Activated B cell treated with CpG ODN at 0.5 μM for 24 hours (primary cell): ENCODE measurements at regions not wholly inside any gene's neighbourhood (a gene's known extent, or its start where the extent isn't known, plus 50 kb on each side); places are given as distances from the start of the nearest gene placed in this dataset.

Source experiments
- ATAC-seq: fragments of 200-7000 bp; cut with Tn5 transposase; one replicate; pipeline ENCODE4 v1.10.0; 2021; ENCODE audit warnings: low read depth, mild to moderate bottlenecking, moderate library complexity
- CTCF ChIA-PET: fragments of 350-600 bp; sonication (Branson Sonifier 250); formaldehyde crosslinking; loops from one replicate; lab custom pipeline; 2021; ENCODE audit warnings: antibody characterized with exemption; lab: Charles Lee
- POLR2A ChIA-PET: fragments of 350-600 bp; sonication (Branson Sonifier 250); formaldehyde crosslinking; loops from one replicate; lab custom pipeline; 2021; ENCODE audit warnings: antibody characterized with exemption; lab: Charles Lee
- DNase-seq: peaks from one replicate; pipeline ENCODE4 v3.0.0; 2022
- H3K27ac Mint-ChIP-seq: one replicate; pipeline ENCODE4 v1.8.0; 2020; ENCODE audit warnings: mixed read lengths
- H3K27me3 Mint-ChIP-seq: one replicate; pipeline ENCODE4 v1.8.0; 2021; ENCODE audit warnings: mixed read lengths
- H3K36me3 Mint-ChIP-seq: one replicate; pipeline ENCODE4 v1.8.0; 2021; ENCODE audit warnings: low read depth, mixed read lengths
- H3K4me1 Mint-ChIP-seq: one replicate; pipeline ENCODE4 v1.8.0; 2021; ENCODE audit warnings: mixed read lengths
- H3K4me3 Mint-ChIP-seq: one replicate; pipeline ENCODE4 v1.8.0; 2020; ENCODE audit warnings: mild to moderate bottlenecking, mixed read lengths
- H3K9me3 Mint-ChIP-seq: one replicate; pipeline ENCODE4 v1.8.0; 2020; ENCODE audit warnings: mixed read lengths
- intact Hi-C: fragments of 100-400 bp; cut with micrococcal nuclease; formaldehyde crosslinking; loops from one replicate; pipeline ENCODE4 v1.15.1; 2024
- TF ChIP-seq, protein P1 (sequence below): fragments of 200-600 bp; IDR thresholded peaks from one replicate; pipeline ENCODE4 v1.8.0; 2022; ENCODE audit warnings: antibody characterized with exemption, mild to moderate bottlenecking

- ChIA-PET POLR2A (no interaction called here), CTCF (no interaction called here)
- Mint-ChIP-seq H3K9me3 (peaks cover 7% of the 10 kb centered on the region), H3K4me1 (peaks cover 42% of the 10 kb centered on the region), H3K4me3 (no peak overlapping the region), H3K36me3 (peaks cover 16% of the 10 kb centered on the region), H3K27me3 (no peaks in the 10 kb centered on the region), H3K27ac (no peak overlapping the region)
- intact Hi-C loops: no loop called here
- TF ChIP-seq, protein P1, sequence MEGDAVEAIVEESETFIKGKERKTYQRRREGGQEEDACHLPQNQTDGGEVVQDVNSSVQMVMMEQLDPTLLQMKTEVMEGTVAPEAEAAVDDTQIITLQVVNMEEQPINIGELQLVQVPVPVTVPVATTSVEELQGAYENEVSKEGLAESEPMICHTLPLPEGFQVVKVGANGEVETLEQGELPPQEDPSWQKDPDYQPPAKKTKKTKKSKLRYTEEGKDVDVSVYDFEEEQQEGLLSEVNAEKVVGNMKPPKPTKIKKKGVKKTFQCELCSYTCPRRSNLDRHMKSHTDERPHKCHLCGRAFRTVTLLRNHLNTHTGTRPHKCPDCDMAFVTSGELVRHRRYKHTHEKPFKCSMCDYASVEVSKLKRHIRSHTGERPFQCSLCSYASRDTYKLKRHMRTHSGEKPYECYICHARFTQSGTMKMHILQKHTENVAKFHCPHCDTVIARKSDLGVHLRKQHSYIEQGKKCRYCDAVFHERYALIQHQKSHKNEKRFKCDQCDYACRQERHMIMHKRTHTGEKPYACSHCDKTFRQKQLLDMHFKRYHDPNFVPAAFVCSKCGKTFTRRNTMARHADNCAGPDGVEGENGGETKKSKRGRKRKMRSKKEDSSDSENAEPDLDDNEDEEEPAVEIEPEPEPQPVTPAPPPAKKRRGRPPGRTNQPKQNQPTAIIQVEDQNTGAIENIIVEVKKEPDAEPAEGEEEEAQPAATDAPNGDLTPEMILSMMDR: no peak
- DNase-seq: no peak
- ATAC-seq: no peak
Observed at GRCh38 chr16:17018585-17018939, 452.2 kb downstream of the XYLT1 start.

GRCh38 chr16:17019366-17019765 lies 451.4 kb downstream of the XYLT1 start:
- ChIA-PET POLR2A (no interaction called here), CTCF (no interaction called here)
- H3K27me3 Mint-ChIP-seq: no peaks in the 10 kb centered on the region
- H3K4me3 Mint-ChIP-seq: no peak overlapping the region
- intact Hi-C loops: no loop called here
- peaks cover 42% of the 10 kb centered on the region for H3K4me1 Mint-ChIP-seq
- ATAC-seq (no peak), DNase-seq (no peak)
- H3K9me3 Mint-ChIP-seq: peaks cover 7% of the 10 kb centered on the region
- peaks cover 14% of the 10 kb centered on the region for H3K36me3 Mint-ChIP-seq
- TF ChIP-seq, protein P1: no peak
- no peak overlapping the region for H3K27ac Mint-ChIP-seq

DNA sequence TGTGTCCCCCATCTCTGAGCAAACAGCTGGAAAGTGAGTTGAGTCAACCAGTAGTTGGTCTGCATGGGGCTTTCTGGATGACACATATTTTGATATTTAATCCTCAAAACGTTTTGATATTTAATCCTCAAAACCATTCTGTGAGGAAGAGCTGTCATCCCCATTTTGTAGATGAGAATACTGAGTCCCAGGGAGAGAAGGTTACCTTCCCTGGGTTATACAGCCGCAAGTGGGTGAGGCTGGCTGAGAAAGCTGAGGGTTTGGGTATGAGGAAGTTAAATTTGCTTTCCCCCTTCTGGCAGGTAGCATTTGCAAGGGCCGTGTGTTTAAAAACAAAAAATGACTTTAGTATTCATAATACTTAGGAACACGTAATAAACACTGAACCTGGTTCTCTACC lies 447.2 kb downstream of the XYLT1 start:
- intact Hi-C loops: loop anchor here (10.0 kb wide), 1 partner anchor 351 kb away; no protein-coding TSS in a partner anchor
- Mint-ChIP-seq H3K27ac (peak overlapping the region; percentile 46), H3K9me3 (no peaks in the 10 kb centered on the region), H3K4me3 (peak overlapping the region; percentile 13), H3K27me3 (no peaks in the 10 kb centered on the region), H3K4me1 (peaks cover 66% of the 10 kb centered on the region), H3K36me3 (peaks cover 2% of the 10 kb centered on the region)
- TF ChIP-seq, protein P1: no peak
- DNase-seq (no peak), ATAC-seq (no peak)
- ChIA-PET POLR2A (interaction anchor here (1.0 to 1.2 kb wide), 2 partner anchors 10 to 47 kb away, joined by 3 to 6 read pairs; no protein-coding TSS in a partner anchor), CTCF (no interaction called here)

DNA sequence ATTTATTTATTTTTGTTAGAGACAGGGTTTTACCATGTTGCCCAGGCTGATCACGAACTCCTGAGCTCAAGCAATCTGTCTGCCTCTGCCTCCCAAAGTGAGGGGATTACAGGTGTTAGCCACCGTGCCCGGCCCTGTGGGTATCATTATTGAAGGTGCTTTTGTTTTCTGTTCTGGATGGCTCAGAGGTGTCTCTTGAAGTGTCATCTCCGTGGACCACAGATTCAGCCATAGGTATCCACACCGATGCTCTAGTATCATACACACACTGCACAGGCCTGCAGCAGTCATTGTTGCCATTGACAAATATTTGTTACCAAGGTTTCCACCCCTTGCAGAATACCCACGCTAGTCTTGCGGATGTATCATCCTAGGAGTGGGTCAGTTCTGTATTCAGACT lies 446.2 kb downstream of the XYLT1 start:
- TF ChIP-seq, protein P1: no peak
- Mint-ChIP-seq H3K27me3 (no peaks in the 10 kb centered on the region), H3K9me3 (no peaks in the 10 kb centered on the region), H3K4me1 (peaks cover 59% of the 10 kb centered on the region), H3K36me3 (peaks cover 9% of the 10 kb centered on the region), H3K4me3 (no peak overlapping the region), H3K27ac (no peak overlapping the region)
- ATAC-seq: no peak
- POLR2A ChIA-PET: no interaction called here
- intact Hi-C loops: loop anchor here (10.0 kb wide), 1 partner anchor 350 kb away; no protein-coding TSS in a partner anchor
- DNase-seq: no peak
- CTCF ChIA-PET: no interaction called here

DNA sequence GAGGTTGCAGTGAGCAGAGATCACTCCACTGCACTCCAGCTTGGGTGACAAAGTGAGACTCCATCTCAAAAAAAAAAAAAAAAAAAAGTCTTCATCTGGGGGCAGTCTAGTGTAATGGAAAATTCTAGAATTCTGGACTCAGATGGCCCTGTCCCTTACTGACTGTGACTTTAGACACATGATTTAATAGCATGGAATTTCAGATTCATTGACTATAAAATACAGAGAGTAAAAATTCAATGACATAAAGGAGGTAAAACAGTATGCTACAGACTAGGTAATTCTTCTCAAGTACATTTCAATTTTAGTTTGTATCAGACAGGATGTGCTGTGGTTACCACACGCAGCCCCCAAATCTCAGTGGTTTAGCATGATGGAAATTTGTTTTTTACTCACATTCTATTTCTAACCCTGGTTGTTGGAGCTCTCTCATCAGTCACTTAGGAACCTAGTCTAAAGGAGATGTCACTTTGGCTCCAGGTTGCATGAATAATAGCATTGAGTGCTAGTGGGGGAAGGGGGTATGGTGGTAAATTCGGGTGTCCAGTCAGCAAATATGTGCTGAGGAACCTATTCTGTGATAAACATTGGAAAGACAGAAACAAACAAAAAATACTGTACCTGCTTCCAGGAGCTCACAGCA lies 444.0 kb downstream of the XYLT1 start:
- Mint-ChIP-seq H3K27ac (peak overlapping the region; percentile 81), H3K9me3 (no peaks in the 10 kb centered on the region), H3K36me3 (peaks cover 21% of the 10 kb centered on the region), H3K27me3 (no peaks in the 10 kb centered on the region), H3K4me1 (peaks cover 53% of the 10 kb centered on the region), H3K4me3 (peak overlapping the region; percentile 21)
- ChIA-PET CTCF (no interaction called here), POLR2A (interaction anchor here (0.9 to 1.6 kb wide), 4 partner anchors 12 to 44 kb away, joined by 3 to 15 read pairs (median 4); no protein-coding TSS in a partner anchor)
- TF ChIP-seq, protein P1: no peak
- peak; percentile 62 for ATAC-seq
- DNase-seq: no peak
- intact Hi-C loops: loop anchor here (1.0 to 10.0 kb wide), 4 partner anchors 14 to 348 kb away; no protein-coding TSS in a partner anchor
